ENCODE measurements at regions not wholly inside any gene's neighbourhood (a gene's known extent, or its start where the extent isn't known, plus 50 kb on each side); places are given as distances from the start of the nearest gene placed in this dataset.

DNA sequence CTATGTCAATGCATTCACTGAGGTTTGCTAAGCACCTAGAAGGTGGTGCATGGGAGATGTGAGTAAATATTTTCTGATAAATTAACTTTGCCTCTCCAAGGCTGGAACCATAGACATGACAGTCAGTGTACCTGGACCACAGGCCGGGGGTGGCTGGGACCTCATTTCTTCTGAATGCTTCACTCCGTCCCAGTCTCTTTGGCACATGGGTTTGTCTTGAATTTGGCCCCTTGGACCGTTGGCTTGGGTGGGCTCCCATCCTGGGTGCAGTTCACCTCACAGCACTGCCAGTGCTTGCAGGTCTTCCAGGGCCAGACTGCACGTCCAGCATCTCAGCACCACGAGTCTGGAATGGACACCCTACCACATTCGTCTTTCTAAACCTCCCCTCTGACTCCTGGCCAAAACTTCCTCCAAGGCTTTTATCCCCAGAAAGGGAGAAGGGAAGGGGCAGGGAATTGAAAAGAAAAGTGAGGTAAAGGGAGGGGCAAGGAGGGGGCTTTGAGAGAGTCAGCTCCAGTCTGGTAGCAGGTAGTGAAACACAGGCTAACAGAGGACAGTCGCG is 267.8 kb downstream of the MED10 start:
- Mint-ChIP-seq H3K27me3 (peaks cover 2% of the 10 kb centered on the region), H3K4me1 (ENCODE audit: low read depth) (no peaks in the 10 kb centered on the region), H3K27ac (no peak overlapping the region), H3K4me3 (no peak overlapping the region), H3K36me3 (ENCODE audit: low read depth) (no peaks in the 10 kb centered on the region), H3K9me3 (no peaks in the 10 kb centered on the region)
- TF ChIP-seq, protein P1, sequence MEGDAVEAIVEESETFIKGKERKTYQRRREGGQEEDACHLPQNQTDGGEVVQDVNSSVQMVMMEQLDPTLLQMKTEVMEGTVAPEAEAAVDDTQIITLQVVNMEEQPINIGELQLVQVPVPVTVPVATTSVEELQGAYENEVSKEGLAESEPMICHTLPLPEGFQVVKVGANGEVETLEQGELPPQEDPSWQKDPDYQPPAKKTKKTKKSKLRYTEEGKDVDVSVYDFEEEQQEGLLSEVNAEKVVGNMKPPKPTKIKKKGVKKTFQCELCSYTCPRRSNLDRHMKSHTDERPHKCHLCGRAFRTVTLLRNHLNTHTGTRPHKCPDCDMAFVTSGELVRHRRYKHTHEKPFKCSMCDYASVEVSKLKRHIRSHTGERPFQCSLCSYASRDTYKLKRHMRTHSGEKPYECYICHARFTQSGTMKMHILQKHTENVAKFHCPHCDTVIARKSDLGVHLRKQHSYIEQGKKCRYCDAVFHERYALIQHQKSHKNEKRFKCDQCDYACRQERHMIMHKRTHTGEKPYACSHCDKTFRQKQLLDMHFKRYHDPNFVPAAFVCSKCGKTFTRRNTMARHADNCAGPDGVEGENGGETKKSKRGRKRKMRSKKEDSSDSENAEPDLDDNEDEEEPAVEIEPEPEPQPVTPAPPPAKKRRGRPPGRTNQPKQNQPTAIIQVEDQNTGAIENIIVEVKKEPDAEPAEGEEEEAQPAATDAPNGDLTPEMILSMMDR (IDR thresholded peaks at IDR 0.05), result no peak
- DNase-seq, result no peak
- no peak for ATAC-seq
- ChIA-PET POLR2A (no interaction called here), CTCF (no interaction called here)
- intact Hi-C loops (cut with micrococcal nuclease), result no loop called here

DNA sequence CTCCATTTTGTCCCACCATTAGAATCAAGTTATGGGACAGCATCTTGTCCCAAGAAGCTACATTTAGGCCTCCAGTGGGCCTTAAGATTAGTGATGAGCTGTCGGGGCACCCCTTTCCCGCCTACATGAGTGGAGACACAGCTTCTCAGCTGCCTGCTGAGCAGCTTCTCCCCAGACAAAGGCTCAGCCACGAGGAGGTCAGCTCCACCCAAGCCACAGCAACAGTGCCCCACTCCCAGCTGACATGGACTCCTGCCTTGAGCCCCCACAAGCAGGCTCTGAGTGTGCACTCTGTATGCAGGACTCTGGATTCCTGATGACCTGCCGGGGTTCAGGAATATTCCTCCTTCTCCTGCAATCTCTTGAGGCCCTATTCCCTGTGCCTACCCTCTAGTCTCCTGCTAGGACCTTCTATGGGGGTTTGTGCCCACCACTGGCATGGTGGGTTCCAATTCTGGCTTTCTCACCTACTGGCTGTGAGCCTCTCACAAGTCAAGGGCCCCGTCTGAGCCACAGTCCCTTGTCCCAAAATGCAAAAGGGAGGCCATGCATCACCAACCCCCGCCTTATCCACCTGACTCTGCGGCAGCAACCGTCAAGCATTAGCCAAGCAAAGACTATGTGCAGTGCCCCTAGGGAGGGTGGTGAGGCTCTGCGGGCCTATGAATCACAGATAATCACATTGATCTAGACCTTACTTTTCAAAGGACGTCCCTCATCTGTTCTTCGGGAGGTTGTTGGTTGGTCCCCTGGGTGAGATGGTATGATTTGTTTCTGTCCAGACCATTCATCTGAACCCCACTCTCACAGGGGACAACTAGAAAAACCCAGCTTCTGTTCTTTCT is 269.1 kb downstream of the MED10 start:
- ChIA-PET POLR2A (no interaction called here), CTCF (no interaction called here)
- Mint-ChIP-seq H3K4me1 (ENCODE audit: low read depth) (no peaks in the 10 kb centered on the region), H3K27me3 (peaks cover 2% of the 10 kb centered on the region), H3K27ac (no peak overlapping the region), H3K36me3 (ENCODE audit: low read depth) (no peaks in the 10 kb centered on the region), H3K9me3 (no peaks in the 10 kb centered on the region), H3K4me3 (no peak overlapping the region)
- DNase-seq (no peak), ATAC-seq (no peak)
- TF ChIP-seq, protein P1 (IDR thresholded peaks at IDR 0.05), result no peak
- intact Hi-C loops (cut with micrococcal nuclease), result no loop called here

DNA sequence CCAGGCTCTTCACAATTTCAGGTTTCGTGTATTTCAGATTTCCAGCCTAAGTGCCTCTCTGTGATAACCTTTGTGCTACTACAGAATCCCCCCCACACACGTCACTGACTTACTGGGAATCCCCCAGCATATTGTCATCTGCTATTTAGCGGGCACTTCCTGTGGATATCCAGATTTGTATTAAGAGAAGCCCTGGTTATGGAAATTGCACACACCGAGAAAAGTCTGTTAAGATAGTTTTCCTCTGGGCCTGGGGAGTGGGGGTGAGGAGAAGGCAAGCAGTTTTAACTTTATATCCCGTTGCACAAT is 269.9 kb downstream of the MED10 start:
- no peaks in the 10 kb centered on the region for H3K4me1 Mint-ChIP-seq (ENCODE audit: low read depth)
- intact Hi-C loops (cut with micrococcal nuclease), result no loop called here
- TF ChIP-seq, protein P1 (IDR thresholded peaks at IDR 0.05), result no peak
- H3K27me3 Mint-ChIP-seq, result peaks cover 2% of the 10 kb centered on the region
- no peak for ATAC-seq
- no peak overlapping the region for H3K4me3 Mint-ChIP-seq
- H3K27ac Mint-ChIP-seq, result no peak overlapping the region
- POLR2A ChIA-PET, result no interaction called here
- no peak for DNase-seq
- no peaks in the 10 kb centered on the region for H3K9me3 Mint-ChIP-seq
- CTCF ChIA-PET, result no interaction called here
- H3K36me3 Mint-ChIP-seq (ENCODE audit: low read depth), result no peaks in the 10 kb centered on the region

DNA sequence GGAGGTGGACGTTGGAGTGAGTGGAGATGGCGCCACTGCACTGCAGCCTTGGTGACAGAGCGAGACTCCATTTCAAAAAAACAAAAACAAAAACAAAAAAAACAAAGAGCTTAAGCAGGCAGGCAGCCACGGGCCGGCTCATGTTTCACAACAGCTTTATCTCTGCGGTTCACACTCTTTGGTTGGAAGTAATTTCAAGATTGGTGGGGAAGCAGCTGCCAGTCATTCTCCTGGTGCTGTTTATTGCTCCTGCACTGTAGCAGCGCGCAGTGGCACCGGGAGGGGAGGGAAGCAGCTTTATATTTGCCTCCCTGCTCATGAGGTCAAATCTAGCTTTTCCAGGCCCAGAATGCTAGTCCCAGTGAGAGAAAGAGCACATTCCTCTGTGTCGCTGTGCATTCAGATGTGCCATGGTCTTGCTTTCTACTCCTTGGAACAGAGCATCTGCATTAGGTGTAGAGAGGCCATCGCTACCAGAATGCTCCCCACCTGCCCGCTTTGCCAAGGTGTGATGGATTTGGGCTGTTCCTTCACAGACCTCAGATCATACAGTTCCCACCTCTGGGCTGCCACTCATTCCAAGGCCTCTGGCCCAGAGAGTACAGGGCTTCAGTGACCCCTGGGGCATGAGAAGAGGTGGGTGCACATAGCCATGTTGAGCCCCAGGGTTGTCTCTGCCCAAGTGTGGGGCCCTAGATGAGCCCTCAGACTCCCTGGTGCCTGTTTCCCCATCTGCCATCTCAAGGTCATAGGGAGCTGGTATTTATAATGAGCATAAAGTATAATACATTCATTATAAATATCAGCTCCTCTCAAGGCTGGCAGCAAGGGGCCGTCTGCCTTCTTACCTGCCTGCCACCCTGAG is 270.4 kb downstream of the MED10 start:
- CTCF ChIA-PET, result no interaction called here
- Mint-ChIP-seq H3K9me3 (no peaks in the 10 kb centered on the region), H3K4me3 (no peak overlapping the region), H3K36me3 (ENCODE audit: low read depth) (no peaks in the 10 kb centered on the region), H3K4me1 (ENCODE audit: low read depth) (no peaks in the 10 kb centered on the region), H3K27ac (no peak overlapping the region), H3K27me3 (peaks cover 2% of the 10 kb centered on the region)
- POLR2A ChIA-PET, result interaction anchor here (0.6 kb wide), 1 partner anchor 37 kb away, joined by 3 read pairs; no protein-coding TSS in a partner anchor
- TF ChIP-seq, protein P1 (IDR thresholded peaks at IDR 0.05), result no peak
- intact Hi-C loops (cut with micrococcal nuclease), result no loop called here
- ATAC-seq (no peak), DNase-seq (no peak)

DNA sequence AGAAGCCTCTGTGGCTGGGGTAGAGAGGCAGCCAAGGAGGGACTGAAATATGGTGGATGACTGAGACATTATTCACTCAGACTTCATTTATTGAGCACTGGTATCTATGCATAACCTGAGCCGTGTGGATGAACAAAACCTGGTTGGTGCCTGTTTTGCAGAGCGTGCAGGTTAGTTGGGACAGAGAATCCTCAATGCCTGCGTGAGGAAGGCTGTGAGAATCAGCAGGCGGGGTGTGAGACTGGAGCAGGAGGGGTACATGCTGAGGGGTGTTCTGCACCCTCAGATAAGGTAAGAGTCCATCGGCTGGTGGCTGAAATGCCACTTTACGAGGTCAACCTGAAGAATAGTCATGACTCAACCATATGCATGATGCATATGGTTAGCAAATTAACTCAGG is 271.6 kb downstream of the MED10 start:
- Mint-ChIP-seq H3K36me3 (ENCODE audit: low read depth) (no peaks in the 10 kb centered on the region), H3K9me3 (no peaks in the 10 kb centered on the region), H3K27me3 (peaks cover 2% of the 10 kb centered on the region), H3K4me1 (ENCODE audit: low read depth) (no peaks in the 10 kb centered on the region), H3K4me3 (no peak overlapping the region), H3K27ac (no peak overlapping the region)
- ATAC-seq, result no peak
- CTCF ChIA-PET, result no interaction called here
- intact Hi-C loops (cut with micrococcal nuclease), result no loop called here
- POLR2A ChIA-PET, result interaction anchor here (0.6 kb wide), 2 partner anchors 39 to 231 kb away, joined by 3 read pairs; no protein-coding TSS in a partner anchor
- TF ChIP-seq, protein P1 (IDR thresholded peaks at IDR 0.05), result no peak
- no peak for DNase-seq

Data from activated CD8-positive, alpha-beta T cell treated with anti-CD3 and anti-CD28 coated beads for 36 hours (primary cell).